SK-N-SH treated with all-trans-retinoic acid at 6 μM for 48 hours (cell line): ENCODE measurements at regions not wholly inside any gene's neighbourhood (a gene's known extent, or its start where the extent isn't known, plus 50 kb on each side); places are given as distances from the start of the nearest gene placed in this dataset.

ENCODE experiments used
- ARNTL ChIP-seq: fragments of 450-650 bp; formaldehyde crosslinking; IDR thresholded peaks from 2 replicates; pipeline ENCODE4 v1.5.0; 2020; ENCODE audit warnings: low read depth, mild to moderate bottlenecking, moderate library complexity, borderline replicate concordance
- CSDC2 ChIP-seq: fragments of 250-450 bp; sonication (Bioruptor Pico); IDR thresholded peaks from 2 replicates; pipeline ENCODE4 v1.5.0; 2020; ENCODE audit warnings: mild to moderate bottlenecking, moderate library complexity
- OSR1 ChIP-seq: fragments of 250-450 bp; sonication (Bioruptor Pico); IDR thresholded peaks from 2 replicates; pipeline ENCODE4 v1.8.0; 2022; ENCODE audit warnings: moderate library complexity, mild to moderate bottlenecking, inconsistent platforms
- TOX ChIP-seq: fragments of 250-450 bp; sonication (Bioruptor Pico); IDR thresholded peaks from 2 replicates; pipeline ENCODE4 v1.8.0; 2021; ENCODE audit warnings: mild to moderate bottlenecking, moderate library complexity, borderline replicate concordance
- ZFP30 ChIP-seq: fragments of 450-650 bp; formaldehyde crosslinking; IDR thresholded peaks from 2 replicates; pipeline ENCODE4 v1.5.0; 2022; ENCODE audit warnings: mild to moderate bottlenecking, moderate library complexity
- TF ChIP-seq, protein P1 (sequence below): fragments of 250-450 bp; sonication (Bioruptor Pico); IDR thresholded peaks from 2 replicates; pipeline ENCODE4 v1.5.1; 2021; ENCODE audit warnings: mild to moderate bottlenecking, moderate library complexity
- TF ChIP-seq, protein P2 (sequence below): fragments of 250-450 bp; sonication (Bioruptor Pico); IDR thresholded peaks from 2 replicates; pipeline ENCODE4 v1.5.1; 2020; ENCODE audit warnings: low read depth, mild to moderate bottlenecking, moderate library complexity

DNA sequence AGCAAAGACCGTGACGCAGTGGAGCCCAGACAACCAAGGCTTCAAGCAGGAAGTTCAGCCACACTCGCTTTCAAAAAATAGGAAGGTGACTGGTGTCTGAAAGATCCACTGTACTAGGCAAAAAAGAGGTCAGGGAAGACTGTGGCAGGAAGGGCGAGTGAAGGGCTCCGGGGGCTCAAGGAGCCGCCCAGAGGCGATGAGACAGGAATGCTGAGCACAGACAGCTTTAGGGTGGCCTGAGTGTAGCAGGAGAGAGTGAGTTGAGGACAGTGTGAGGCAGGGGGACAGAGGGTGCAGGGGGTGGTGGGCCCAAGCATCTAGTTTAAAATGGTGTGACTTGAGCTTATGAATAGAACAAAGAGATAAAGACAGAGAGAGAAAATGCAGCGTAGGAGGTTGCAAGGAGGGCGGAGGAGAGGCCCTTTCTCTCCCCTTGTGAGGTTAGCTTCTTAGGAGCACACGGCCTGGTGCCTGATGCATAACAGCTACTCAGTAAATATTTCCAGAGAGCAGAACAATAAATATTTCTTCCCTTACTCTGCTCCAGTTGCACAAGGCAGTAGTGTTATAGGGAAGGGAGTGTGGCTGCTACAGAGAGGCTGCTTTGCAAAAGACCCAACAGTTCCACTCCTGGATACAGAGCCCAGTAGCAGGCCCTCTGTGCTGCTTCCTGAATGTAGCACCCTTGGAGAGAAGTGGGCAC is 789.7 kb upstream of the RAB6C start:
- TF ChIP-seq, protein P1, sequence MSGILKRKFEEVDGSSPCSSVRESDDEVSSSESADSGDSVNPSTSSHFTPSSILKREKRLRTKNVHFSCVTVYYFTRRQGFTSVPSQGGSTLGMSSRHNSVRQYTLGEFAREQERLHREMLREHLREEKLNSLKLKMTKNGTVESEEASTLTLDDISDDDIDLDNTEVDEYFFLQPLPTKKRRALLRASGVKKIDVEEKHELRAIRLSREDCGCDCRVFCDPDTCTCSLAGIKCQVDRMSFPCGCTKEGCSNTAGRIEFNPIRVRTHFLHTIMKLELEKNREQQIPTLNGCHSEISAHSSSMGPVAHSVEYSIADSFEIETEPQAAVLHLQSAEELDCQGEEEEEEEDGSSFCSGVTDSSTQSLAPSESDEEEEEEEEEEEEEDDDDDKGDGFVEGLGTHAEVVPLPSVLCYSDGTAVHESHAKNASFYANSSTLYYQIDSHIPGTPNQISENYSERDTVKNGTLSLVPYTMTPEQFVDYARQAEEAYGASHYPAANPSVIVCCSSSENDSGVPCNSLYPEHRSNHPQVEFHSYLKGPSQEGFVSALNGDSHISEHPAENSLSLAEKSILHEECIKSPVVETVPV: no peak
- TF ChIP-seq, protein P2, sequence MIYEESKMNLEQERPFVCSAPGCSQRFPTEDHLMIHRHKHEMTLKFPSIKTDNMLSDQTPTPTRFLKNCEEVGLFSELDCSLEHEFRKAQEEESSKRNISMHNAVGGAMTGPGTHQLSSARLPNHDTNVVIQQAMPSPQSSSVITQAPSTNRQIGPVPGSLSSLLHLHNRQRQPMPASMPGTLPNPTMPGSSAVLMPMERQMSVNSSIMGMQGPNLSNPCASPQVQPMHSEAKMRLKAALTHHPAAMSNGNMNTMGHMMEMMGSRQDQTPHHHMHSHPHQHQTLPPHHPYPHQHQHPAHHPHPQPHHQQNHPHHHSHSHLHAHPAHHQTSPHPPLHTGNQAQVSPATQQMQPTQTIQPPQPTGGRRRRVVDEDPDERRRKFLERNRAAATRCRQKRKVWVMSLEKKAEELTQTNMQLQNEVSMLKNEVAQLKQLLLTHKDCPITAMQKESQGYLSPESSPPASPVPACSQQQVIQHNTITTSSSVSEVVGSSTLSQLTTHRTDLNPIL (CRISPR knock-in tag): no peak
- TF ChIP-seq ARNTL (CRISPR knock-in tag) (no peak), ZFP30 (CRISPR knock-in tag) (no peak), CSDC2 (CRISPR knock-in tag) (no peak), TOX (CRISPR knock-in tag) (no peak), OSR1 (no peak)
